ENCODE measurements at regions not wholly inside any gene's neighbourhood (a gene's known extent, or its start where the extent isn't known, plus 50 kb on each side); places are given as distances from the start of the nearest gene placed in this dataset.

DNA sequence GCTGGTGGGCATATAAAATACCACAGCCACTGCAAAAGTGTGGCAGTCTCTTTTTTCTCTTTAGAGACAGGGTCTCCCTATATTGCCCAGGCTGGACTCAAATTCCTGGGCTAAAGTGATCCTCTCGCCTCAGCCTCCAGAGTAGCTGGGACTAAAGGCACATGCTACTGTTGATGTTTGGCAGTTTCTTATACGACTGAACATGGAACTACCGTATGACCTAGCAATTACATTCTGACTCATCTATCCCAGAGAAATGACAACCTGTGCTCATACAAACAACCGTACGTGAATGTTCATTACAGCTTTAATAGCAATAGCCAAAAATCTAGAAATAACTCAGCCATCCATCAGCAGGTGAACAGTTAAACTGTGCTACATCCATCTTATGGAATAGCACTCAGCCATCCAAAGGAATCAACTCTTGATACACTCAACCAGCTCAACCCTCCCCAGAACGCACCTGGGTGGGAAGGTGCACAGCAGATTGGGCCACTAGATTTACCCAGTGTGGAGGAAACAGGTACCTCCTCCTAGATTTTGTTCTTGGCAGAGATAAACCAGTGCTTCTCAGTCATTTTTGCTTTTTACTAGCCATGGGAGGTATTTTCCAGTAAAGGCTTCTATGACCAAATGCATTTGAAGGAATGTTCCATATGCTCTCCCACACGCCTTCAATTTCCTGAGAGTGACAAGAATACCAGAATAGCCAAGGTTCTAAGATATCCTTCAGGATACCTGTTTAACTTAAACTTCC lies 130.5 kb downstream of the MED15 start:
- H3K36me3 ChIP-seq (ENCODE audit: control insufficient read depth, insufficient read depth, low read length, severe bottlenecking), result no peaks in the 10 kb centered on the region
- no peak overlapping the region for H3K9ac ChIP-seq (ENCODE audit: low read length)
- DNase-seq (ENCODE audit: low read depth), result no peak
- no peaks in the 10 kb centered on the region for H3K4me1 ChIP-seq (ENCODE audit: control insufficient read depth, insufficient read depth, low read length)
- H3K9me3 ChIP-seq (ENCODE audit: control insufficient read depth, low read length), result peaks cover 7% of the 10 kb centered on the region
- H3K4me3 ChIP-seq (ENCODE audit: low read length), result no peak overlapping the region
- peaks cover 81% of the 10 kb centered on the region for H3K27me3 ChIP-seq (replicated peaks; ENCODE audit: control insufficient read depth, insufficient read depth, low read length)

DNA sequence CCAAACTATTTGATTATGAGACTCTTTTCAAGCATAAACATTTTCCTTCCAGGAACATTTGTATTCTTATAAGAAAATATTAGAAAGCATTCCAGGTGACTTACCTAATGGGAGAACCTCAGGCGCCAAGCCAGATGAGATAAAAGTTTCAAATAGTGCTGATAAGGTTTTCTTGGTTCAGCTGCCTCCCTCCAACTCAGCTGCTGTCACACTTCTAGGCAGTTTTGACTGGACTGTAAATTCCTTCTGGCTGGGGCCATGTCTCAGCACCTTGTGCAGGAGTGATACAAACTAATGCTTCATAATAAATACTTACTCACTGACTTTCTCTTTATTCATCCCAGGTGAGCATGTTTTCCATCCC lies 131.1 kb downstream of the MED15 start:
- Histone ChIP-seq H3K9ac (ENCODE audit: low read length) (no peak overlapping the region), H3K9me3 (ENCODE audit: control insufficient read depth, low read length) (peaks cover 7% of the 10 kb centered on the region), H3K27me3 (replicated peaks; ENCODE audit: control insufficient read depth, insufficient read depth, low read length) (peaks cover 80% of the 10 kb centered on the region), H3K4me1 (ENCODE audit: control insufficient read depth, insufficient read depth, low read length) (no peaks in the 10 kb centered on the region), H3K4me3 (ENCODE audit: low read length) (no peak overlapping the region), H3K36me3 (ENCODE audit: control insufficient read depth, insufficient read depth, low read length, severe bottlenecking) (no peaks in the 10 kb centered on the region)
- no peak for DNase-seq (ENCODE audit: low read depth)

DNA sequence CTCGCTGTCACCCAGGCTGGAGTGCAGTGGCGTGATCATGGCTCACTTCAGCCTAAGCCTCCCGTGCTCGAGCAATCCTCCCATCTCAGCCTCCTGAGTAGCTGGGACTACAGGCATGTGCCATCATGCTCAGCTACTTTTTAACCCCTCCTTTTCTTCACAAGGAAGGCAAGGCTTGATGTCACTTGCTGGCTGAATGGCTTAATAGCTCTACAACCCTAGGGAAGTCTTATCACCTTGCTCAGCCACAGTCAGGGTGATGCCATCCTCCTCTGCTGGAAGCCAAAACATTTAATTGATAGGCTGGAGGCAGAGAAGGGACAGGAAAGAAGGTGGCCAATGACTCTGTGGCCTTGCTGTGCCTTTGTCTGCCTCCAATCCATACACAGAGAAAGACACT lies 131.9 kb downstream of the MED15 start:
- Histone ChIP-seq H3K36me3 (ENCODE audit: control insufficient read depth, insufficient read depth, low read length, severe bottlenecking) (no peaks in the 10 kb centered on the region), H3K4me1 (ENCODE audit: control insufficient read depth, insufficient read depth, low read length) (no peaks in the 10 kb centered on the region), H3K4me3 (ENCODE audit: low read length) (no peak overlapping the region), H3K9ac (ENCODE audit: low read length) (no peak overlapping the region), H3K27me3 (replicated peaks; ENCODE audit: control insufficient read depth, insufficient read depth, low read length) (peaks cover 79% of the 10 kb centered on the region), H3K9me3 (ENCODE audit: control insufficient read depth, low read length) (peaks cover 7% of the 10 kb centered on the region)
- DNase-seq (ENCODE audit: low read depth), result no peak

DNA sequence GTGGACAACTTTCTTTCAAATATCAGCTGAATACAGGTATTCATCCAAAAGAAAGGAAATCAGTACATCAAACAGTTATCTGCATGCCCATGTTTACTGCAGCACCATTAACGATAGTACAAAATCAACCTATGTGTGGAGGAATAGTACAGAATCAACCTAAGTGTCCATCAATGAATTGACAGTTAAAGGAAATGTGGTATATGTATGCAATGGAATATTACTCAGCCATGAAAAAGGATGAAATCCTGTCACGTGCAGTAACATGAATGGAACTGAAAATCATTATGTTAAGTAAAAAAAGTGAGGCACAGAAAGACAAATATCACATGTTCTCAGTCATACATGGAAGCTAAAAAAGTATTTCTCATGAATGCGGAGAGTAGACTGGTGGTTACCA lies 132.3 kb downstream of the MED15 start:
- no peaks in the 10 kb centered on the region for H3K36me3 ChIP-seq (ENCODE audit: control insufficient read depth, insufficient read depth, low read length, severe bottlenecking)
- no peak for DNase-seq (ENCODE audit: low read depth)
- no peak overlapping the region for H3K9ac ChIP-seq (ENCODE audit: low read length)
- H3K9me3 ChIP-seq (ENCODE audit: control insufficient read depth, low read length), result peaks cover 7% of the 10 kb centered on the region
- H3K4me3 ChIP-seq (ENCODE audit: low read length), result no peak overlapping the region
- H3K27me3 ChIP-seq (replicated peaks; ENCODE audit: control insufficient read depth, insufficient read depth, low read length), result peaks cover 79% of the 10 kb centered on the region
- no peaks in the 10 kb centered on the region for H3K4me1 ChIP-seq (ENCODE audit: control insufficient read depth, insufficient read depth, low read length)

DNA sequence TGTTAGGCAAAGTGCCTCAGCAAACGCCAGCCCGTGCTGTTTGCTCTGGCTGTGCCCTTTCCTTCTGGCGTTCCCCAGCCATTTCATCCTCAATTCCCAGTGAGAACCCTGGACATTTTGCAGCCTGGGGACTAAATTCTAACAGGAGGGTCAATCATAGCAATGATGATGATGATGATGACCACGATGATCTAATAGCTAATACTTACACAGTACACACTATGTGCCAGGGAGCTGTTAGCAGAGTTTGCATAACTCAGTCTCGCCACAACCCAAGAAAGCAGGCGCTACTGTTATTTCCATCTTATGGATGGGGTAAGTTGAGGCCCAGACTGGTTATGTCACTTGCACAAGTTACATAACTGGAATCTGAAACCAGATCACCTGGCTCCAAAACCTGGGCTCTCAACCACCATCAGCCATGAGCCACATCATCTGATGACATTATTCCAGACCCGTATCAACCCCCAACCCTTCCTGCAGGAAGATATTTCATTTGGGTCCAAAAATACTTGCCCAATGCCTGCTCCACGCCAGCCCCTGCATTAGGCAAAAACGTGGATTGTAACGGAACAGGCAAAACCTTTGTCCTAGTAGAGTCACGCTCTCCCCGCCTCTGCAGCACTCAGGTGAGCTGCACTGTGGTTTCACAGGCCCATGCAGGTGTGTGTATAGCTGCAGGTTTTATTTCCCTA lies 132.6 kb upstream of the SERPIND1 start:
- Histone ChIP-seq H3K4me1 (ENCODE audit: control insufficient read depth, insufficient read depth, low read length) (no peaks in the 10 kb centered on the region), H3K9ac (ENCODE audit: low read length) (no peak overlapping the region), H3K9me3 (ENCODE audit: control insufficient read depth, low read length) (peaks cover 7% of the 10 kb centered on the region), H3K27me3 (replicated peaks; ENCODE audit: control insufficient read depth, insufficient read depth, low read length) (peaks cover 81% of the 10 kb centered on the region), H3K4me3 (ENCODE audit: low read length) (no peak overlapping the region), H3K36me3 (ENCODE audit: control insufficient read depth, insufficient read depth, low read length, severe bottlenecking) (no peaks in the 10 kb centered on the region)
- DNase-seq (ENCODE audit: low read depth), result no peak

DNA sequence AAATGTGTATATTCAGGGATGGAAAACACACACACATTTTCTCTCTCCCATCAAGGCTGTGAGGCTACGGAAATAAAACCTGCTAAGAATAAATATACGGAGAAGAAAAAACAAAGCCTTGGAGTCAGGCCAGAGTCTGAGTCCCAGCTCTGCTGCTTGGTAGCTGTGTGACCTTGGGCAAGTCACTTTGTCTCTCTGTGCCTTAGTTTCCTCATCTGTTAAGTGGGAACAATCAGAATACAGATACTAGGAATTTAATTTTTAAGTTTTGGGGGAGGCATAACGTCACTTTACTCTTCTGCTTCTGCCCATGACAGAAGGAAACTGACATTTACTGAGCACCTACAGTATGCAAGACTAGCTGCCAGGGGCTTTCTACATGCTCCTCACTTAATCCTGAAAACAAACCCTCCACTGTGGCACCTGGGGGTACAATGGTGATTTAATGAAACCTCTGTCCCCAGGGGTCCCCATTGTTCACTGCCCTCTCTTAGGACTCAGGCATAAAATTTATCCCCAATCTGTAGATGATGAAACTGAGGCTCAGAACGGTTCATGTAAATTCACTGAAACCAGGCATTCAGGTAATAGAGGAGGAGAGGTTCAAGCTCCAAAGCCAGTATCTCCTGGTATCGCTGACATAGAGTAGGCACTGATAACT lies 131.9 kb upstream of the SERPIND1 start:
- no peak overlapping the region for H3K9ac ChIP-seq (ENCODE audit: low read length)
- H3K4me3 ChIP-seq (ENCODE audit: low read length), result no peak overlapping the region
- no peaks in the 10 kb centered on the region for H3K4me1 ChIP-seq (ENCODE audit: control insufficient read depth, insufficient read depth, low read length)
- peaks cover 7% of the 10 kb centered on the region for H3K9me3 ChIP-seq (ENCODE audit: control insufficient read depth, low read length)
- DNase-seq (ENCODE audit: low read depth), result no peak
- H3K36me3 ChIP-seq (ENCODE audit: control insufficient read depth, insufficient read depth, low read length, severe bottlenecking), result no peaks in the 10 kb centered on the region
- H3K27me3 ChIP-seq (replicated peaks; ENCODE audit: control insufficient read depth, insufficient read depth, low read length), result peaks cover 79% of the 10 kb centered on the region

DNA sequence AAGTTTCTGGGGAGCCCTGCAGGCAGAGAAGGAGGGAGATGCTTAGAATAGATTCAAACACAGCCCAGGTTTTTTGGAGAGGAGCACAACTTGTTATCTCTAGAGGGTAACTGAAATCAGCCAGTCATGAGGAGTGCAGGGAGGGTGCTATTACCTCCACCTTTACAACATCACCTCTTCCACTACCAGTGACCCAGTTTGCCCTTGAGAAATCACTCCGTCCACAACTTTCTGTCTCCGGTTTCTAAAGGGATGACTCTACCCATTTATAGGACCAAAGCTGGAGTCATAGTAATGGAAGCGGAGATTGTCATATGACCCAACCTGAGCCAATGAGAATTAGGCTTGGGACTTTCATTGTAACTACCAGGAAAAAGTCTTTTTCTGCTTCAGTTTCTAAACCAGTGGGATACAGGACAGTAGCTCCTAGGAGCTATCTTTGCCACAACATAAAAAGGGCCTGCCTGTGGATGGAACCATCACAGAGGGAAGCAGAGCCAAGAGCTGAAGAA lies 131.2 kb upstream of the SERPIND1 start:
- Histone ChIP-seq H3K4me1 (ENCODE audit: control insufficient read depth, insufficient read depth, low read length) (no peaks in the 10 kb centered on the region), H3K36me3 (ENCODE audit: control insufficient read depth, insufficient read depth, low read length, severe bottlenecking) (no peaks in the 10 kb centered on the region), H3K9ac (ENCODE audit: low read length) (no peak overlapping the region), H3K4me3 (ENCODE audit: low read length) (no peak overlapping the region), H3K9me3 (ENCODE audit: control insufficient read depth, low read length) (peaks cover 7% of the 10 kb centered on the region), H3K27me3 (replicated peaks; ENCODE audit: control insufficient read depth, insufficient read depth, low read length) (peaks cover 79% of the 10 kb centered on the region)
- no peak for DNase-seq (ENCODE audit: low read depth)

DNA sequence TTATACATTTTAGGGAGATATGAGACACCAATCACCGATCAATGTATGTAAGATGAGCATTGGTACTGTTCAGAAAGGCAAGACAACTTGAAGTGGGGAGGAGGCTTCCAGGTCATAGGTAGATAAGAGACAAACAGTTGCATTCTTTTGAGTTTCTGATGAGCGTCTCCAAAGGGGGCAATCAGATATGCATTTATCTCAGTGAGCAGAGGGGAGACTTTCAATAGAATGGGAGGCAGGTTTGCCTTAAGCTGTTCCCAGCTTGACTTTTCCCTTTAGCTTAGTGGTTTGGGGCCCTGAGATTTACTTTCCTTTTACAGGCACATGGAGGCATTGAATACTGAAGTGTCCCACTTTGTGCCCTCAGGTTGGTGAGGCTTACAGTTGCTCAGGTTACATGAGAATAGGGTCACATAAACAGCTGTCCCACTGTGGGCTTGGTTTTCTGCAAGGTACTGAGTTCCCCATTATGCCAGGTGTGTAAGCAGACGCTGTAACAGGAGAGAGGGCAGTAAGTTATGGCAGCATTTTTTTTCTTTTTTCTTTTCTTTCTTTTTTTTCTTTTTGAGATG lies 129.8 kb upstream of the SERPIND1 start:
- no peak overlapping the region for H3K4me3 ChIP-seq (ENCODE audit: low read length)
- no peaks in the 10 kb centered on the region for H3K4me1 ChIP-seq (ENCODE audit: control insufficient read depth, insufficient read depth, low read length)
- DNase-seq (ENCODE audit: low read depth), result no peak
- H3K9me3 ChIP-seq (ENCODE audit: control insufficient read depth, low read length), result peaks cover 7% of the 10 kb centered on the region
- peaks cover 73% of the 10 kb centered on the region for H3K27me3 ChIP-seq (replicated peaks; ENCODE audit: control insufficient read depth, insufficient read depth, low read length)
- H3K9ac ChIP-seq (ENCODE audit: low read length), result no peak overlapping the region
- no peaks in the 10 kb centered on the region for H3K36me3 ChIP-seq (ENCODE audit: control insufficient read depth, insufficient read depth, low read length, severe bottlenecking)

DNA sequence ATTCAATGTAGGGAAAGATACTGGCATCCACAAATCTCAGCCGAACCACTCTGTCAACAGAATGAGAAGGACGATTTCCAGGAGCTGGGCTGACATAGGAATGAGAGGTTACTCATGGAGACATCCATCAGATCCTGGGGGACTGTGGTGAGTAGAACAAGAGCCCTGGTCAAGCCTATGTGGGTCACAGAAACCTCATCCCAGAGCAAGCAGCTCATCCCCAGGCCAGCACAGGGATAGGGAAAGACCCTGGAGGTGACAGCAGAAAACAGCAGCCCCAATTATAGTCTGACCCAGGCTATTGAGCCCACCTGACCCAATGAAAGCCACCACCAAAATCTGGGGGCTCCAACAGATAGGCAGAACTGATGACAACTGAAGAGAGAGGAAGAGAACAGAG lies 128.0 kb upstream of the SERPIND1 start:
- DNase-seq (ENCODE audit: low read depth), result no peak
- H3K27me3 ChIP-seq (replicated peaks; ENCODE audit: control insufficient read depth, insufficient read depth, low read length), result peaks cover 71% of the 10 kb centered on the region
- H3K36me3 ChIP-seq (ENCODE audit: control insufficient read depth, insufficient read depth, low read length, severe bottlenecking), result no peaks in the 10 kb centered on the region
- no peaks in the 10 kb centered on the region for H3K4me1 ChIP-seq (ENCODE audit: control insufficient read depth, insufficient read depth, low read length)
- H3K9me3 ChIP-seq (ENCODE audit: control insufficient read depth, low read length), result no peaks in the 10 kb centered on the region
- no peak overlapping the region for H3K9ac ChIP-seq (ENCODE audit: low read length)
- H3K4me3 ChIP-seq (ENCODE audit: low read length), result no peak overlapping the region

DNA sequence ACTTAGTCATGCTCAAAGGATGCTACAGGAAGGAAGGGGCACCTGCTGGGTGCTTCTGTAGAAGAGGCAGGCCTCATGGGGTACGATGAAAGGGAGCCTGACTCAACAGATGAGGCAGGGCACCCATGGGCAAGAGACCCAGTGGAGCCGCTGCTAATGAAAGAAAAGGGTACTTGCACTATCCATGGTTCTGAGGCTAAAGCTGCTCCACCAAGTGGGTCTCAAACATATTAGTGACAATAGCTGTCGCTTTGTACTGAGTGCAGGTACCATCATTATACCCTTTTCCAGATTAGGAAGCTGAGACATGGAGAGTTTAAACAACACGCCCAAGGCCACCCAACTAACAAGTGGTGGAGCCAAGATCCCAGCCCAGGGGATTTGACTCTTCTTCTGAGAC lies 127.5 kb upstream of the SERPIND1 start:
- peaks cover 69% of the 10 kb centered on the region for H3K27me3 ChIP-seq (replicated peaks; ENCODE audit: control insufficient read depth, insufficient read depth, low read length)
- no peaks in the 10 kb centered on the region for H3K4me1 ChIP-seq (ENCODE audit: control insufficient read depth, insufficient read depth, low read length)
- no peak for DNase-seq (ENCODE audit: low read depth)

DNA sequence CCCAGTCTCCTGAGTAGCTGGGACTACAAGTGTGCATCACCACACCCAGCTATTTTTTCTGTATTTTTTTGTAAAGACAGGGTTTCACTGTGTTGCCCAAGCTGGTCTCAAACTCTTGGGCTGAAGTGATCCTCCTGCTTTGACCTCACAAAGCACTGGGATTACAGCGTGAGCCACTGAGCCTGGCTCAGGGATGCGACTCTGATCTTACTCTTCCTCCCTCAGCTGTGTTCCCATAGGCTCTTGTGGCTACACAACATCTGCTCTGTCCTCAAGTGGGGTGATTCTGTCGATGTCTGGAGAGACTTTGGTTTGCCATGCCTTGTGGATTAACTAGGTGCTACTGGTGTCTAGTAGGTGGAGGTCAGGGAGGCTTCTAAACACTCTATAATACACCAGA lies 127.0 kb upstream of the SERPIND1 start:
- H3K4me3 ChIP-seq (ENCODE audit: low read length), result no peak overlapping the region
- no peaks in the 10 kb centered on the region for H3K4me1 ChIP-seq (ENCODE audit: control insufficient read depth, insufficient read depth, low read length)
- no peak for DNase-seq (ENCODE audit: low read depth)
- peaks cover 64% of the 10 kb centered on the region for H3K27me3 ChIP-seq (replicated peaks; ENCODE audit: control insufficient read depth, insufficient read depth, low read length)
- no peak overlapping the region for H3K9ac ChIP-seq (ENCODE audit: low read length)
- H3K9me3 ChIP-seq (ENCODE audit: control insufficient read depth, low read length), result no peaks in the 10 kb centered on the region
- no peaks in the 10 kb centered on the region for H3K36me3 ChIP-seq (ENCODE audit: control insufficient read depth, insufficient read depth, low read length, severe bottlenecking)

More for the DNA sequence above, 127.5 kb upstream of the SERPIND1 start:
- no peak overlapping the region for H3K9ac ChIP-seq (ENCODE audit: low read length)
- no peak overlapping the region for H3K4me3 ChIP-seq (ENCODE audit: low read length)
- no peaks in the 10 kb centered on the region for H3K36me3 ChIP-seq (ENCODE audit: control insufficient read depth, insufficient read depth, low read length, severe bottlenecking)
- H3K9me3 ChIP-seq (ENCODE audit: control insufficient read depth, low read length), result no peaks in the 10 kb centered on the region
